Right renal pelvis (tissue), 4 donors: ENCODE measurements at regions not wholly inside any gene's neighbourhood (a gene's known extent, or its start where the extent isn't known, plus 50 kb on each side); places are given as distances from the start of the nearest gene placed in this dataset.

ENCODE experiments used
- DNase-seq, 4 donors: peaks; one replicate each; pipeline ENCODE4 v3.0.0-alpha.2; 2013; ENCODE audit warnings: low read depth in 4 of 4, low spot score in 3 of 4, missing footprints in 1 of 4

DNA sequence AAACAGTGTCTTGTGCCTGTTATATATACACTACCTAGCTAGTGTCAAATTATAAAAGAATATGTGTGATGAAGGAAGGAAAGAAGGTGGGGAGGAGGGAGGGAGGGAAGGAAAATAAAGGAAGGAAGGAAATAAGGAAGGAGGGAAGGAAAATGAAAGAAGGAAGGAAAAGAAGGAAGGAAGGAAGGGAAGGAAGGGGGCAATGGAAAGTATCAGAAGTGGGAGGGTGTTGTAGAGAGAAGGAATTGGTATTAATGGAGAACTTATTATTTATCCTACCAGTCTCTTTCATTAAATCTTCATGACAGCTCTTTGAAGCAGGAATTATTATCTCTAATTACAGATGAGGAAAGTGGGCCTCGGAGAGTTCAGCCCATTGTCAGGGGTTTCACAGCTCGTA is 202.4 kb downstream of the SAMD5 start:
- no peak for DNase-seq

GRCh38 chr6:147711476-147711875 is 203.0 kb downstream of the SAMD5 start:
- no peak for DNase-seq

DNA sequence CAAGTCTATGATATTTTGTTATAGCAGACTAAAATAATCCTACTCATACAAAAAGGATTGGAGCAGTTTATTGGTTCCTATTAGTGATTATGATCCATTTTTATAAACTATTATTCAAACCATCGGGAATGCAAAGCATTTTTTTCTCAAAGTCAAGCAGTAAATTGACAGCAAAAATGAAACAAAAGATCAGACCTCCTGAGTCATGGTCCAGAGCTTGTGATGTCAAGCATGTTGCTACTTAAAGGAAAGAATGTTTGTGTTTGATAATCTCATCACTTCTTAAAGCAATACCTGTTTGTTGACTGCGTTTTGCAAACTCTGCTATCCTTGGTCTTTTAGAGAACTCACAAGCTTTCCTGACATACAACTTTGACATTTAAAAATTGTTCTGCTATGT is 204.4 kb downstream of the SAMD5 start:
- DNase-seq, result no peak

GRCh38 chr6:147715035-147715434 is 206.5 kb downstream of the SAMD5 start:
- DNase-seq, result no peak

GRCh38 chr6:147716434-147716833 is 207.9 kb downstream of the SAMD5 start:
- DNase-seq, result no peak

DNA sequence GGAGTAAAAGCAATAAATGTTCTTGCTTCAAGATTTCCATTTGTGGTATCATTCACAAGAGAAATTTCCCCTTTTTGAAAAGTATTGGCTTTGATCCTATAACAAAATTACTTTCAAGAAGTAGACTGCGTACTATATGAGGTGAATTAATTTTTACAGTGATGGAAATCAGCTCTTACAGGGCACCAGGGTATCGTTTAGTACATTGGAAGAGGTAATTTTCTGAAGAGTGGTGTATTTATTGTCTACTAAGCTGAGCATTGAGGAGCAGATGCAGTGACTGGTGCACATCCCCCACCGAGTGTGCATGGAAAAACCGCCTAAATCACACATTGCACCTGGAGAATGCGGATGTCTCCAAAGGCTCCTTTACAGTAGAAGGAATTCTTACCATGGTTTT is 209.5 kb downstream of the SAMD5 start:
- no peak for DNase-seq

- DNase-seq, result no peak
Measured at GRCh38 chr6:147722158-147722557, 213.7 kb downstream of the SAMD5 start.

- DNase-seq, result no peak
Measured at GRCh38 chr6:147724454-147724853, 216.0 kb downstream of the SAMD5 start.

DNA sequence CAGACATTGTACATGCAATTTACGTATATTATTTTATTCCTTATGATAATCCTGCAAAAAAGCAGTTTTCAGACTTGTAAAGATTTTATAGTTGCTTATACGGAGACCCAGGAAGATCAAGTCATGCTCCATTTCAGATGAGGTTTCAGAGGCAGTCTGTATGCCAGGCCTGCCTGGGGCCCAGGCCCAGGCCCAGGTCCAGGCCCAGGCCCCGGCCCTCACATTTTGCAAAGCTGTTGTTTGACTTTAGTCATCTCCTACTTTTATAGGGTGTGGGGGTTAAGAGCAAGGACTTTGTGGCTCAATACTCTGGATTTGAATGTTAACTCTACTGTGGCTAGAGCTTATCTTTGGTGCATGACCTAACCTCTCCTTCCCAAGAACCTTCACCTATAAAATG is 217.9 kb downstream of the SAMD5 start:
- no peak for DNase-seq

DNA sequence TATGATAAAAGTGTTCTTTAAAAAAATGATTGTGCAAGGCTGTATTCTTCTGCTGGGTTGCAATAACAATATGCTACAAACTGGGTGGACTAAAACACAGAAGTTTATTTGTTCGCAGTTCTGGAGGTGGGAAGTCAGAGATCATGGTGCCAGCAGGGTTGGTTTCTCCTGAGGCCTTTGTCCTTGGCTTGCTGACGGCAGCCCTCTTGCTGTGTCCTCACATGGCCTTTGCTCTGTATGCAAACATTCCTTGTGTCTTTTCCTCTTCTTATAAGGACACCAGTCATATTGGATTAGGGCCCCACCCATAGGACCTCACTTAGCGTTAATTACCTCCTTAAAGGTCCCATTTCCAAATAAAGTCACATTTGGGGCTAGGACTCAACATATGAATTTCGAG is 220.4 kb downstream of the SAMD5 start:
- no peak for DNase-seq

- DNase-seq, result no peak
Measured at GRCh38 chr6:147733686-147734085, 225.2 kb downstream of the SAMD5 start.

GRCh38 chr6:147734151-147734550 is 225.7 kb downstream of the SAMD5 start:
- DNase-seq, result no peak

DNA sequence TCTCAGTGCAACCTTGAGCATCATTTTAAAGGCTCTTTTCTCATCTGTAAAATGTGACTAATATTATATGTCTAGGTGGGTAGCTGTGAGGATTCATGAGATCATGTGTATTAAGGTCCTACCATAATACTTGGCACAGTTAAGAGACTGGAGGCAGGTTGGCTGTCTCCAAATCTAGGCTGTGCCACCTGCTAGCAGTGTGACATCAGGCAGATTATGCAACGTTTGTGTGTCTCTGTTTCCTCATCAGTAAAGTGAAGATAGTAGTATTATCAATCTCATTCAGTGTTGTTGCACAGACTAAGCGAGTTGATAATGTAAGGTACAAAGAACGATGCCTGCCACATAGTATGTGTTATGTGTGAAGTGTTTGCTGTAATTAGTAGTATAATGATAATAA is 227.4 kb downstream of the SAMD5 start:
- no peak for DNase-seq

DNA sequence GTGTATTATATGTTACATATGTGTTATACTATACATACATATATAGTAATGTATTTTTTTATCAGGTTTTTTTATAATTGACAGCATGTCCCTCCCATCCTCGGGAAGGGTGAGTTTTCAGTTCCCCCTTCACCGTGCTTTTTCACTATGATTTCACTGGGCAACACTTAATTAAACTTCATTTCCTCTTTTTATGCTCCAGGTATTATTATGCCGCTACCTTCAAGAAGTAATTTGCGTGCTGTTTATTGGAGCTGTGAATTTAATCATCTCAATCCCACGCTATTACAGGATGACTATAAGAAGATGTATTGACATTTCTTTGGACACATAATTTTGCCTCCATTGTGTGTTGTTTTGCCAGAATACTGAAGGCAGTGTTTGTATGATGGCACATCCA is 228.6 kb downstream of the SAMD5 start:
- DNase-seq, result no peak

- DNase-seq, result no peak
Measured at GRCh38 chr6:147738099-147738498, 229.6 kb downstream of the SAMD5 start.

GRCh38 chr6:147738516-147739162 is 230.1 kb downstream of the SAMD5 start:
- DNase-seq, result no peak

- no peak for DNase-seq
Measured at GRCh38 chr6:147740326-147740725, 231.8 kb downstream of the SAMD5 start.

DNA sequence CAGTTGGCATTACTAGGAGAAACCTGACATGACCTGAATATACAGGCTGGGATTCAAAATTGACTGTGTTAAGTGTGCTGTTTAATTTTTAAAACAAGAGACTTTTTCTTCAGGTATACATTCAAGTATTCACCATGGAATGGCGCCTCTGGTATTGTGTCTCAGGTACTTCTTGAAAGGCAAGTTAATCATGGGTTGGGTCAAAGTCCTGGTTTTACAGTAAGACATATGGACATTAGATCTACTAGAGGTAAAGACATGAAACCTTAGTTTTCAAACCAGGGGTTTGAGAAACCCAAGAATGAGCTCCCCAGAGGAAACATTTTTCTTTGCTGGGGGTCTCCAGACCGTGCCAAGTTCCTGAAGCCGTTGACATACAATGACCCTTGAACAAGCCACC is 232.4 kb downstream of the SAMD5 start:
- DNase-seq, result no peak

DNA sequence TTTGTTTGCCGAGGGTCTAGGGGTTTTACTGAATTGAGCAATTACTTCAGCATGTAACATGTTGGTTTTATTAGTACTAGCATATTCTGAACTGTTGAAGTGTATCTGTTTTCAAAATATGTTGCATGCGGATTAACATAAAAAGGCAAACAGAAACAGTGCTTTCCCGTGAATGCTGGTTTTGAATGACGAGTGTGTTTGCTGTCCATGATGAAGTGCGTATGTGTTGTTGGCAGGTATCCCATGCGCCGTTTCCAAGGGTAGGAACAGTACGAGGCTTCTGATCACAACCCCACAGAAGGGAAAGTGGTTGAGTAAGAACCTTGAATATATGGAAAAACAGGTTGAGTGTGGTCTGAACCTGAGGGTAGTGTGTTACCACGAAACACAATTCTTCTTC is 232.9 kb downstream of the SAMD5 start:
- DNase-seq, result no peak

- no peak for DNase-seq
Measured at GRCh38 chr6:147742440-147742839, 233.9 kb downstream of the SAMD5 start.

- DNase-seq, result no peak
Measured at GRCh38 chr6:147744012-147744411, 235.5 kb downstream of the SAMD5 start.

DNA sequence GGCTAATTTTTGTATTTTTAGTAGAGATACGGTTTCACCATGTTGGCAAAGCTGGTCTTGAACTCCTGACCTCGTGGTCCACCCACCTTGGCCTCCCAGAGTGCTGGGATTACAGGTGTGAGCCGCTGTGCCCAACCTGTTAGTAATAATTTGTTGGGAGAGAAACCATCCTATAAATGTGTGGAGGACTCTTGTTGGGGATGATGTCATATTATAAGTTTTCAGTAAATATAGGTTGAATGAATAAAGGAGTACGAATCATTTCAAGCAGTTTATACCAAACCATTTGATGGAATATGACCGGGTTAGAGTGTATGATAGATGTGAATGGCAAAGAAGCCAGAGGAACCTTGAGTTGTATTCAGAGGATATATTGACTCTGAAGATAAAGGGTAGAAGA is 240.8 kb downstream of the SAMD5 start:
- DNase-seq, result no peak

DNA sequence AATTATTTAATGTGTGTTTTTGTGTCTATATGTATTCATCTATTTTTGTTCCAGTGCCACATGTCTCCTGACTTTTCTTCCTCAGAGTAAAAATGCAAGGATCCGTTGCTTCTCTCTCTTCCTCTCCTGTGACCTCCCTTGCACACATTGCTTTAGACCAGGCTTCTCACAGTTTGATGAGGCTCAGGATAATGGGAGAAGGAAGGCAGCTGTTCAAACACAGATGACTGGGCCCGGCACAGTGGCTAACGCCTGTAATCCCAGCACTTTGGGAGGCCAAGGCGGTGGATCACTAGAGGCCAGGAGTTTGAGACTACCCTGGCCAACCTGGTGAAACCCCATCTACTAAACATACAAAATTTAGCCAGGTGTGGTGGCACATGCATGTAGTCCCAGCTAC is 241.9 kb downstream of the SAMD5 start:
- DNase-seq, result no peak
